Spinal cord (tissue), 9 donors: ENCODE measurements at regions not wholly inside any gene's neighbourhood (a gene's known extent, or its start where the extent isn't known, plus 50 kb on each side); places are given as distances from the start of the nearest gene placed in this dataset.

ENCODE experiments used
- DNase-seq, 6 donors: peaks; one replicate each; pipeline versions ENCODE4 v3.0.0 to v3.0.0-alpha.2; 2013 to 2015; ENCODE audit warnings: low spot score in 6 of 6, low read depth in 4 of 6
- H3K27ac ChIP-seq: one replicate; pipeline ENCODE4 v1.5.1; 2013; ENCODE audit warnings: low read depth, low read length, control low read depth
- H3K27me3 ChIP-seq: one replicate; pipeline ENCODE4 v1.6.1; 2013; ENCODE audit warnings: low read length; ENCODE audit not compliant: control insufficient read depth, insufficient read depth
- H3K36me3 ChIP-seq: one replicate; pipeline ENCODE4 v1.6.1; 2013; ENCODE audit warnings: low read length; ENCODE audit not compliant: control insufficient read depth, insufficient read depth
- H3K4me1 ChIP-seq: one replicate; pipeline ENCODE4 v1.6.1; 2013; ENCODE audit warnings: low read length; ENCODE audit not compliant: control insufficient read depth, insufficient read depth
- H3K4me3 ChIP-seq: one replicate; pipeline ENCODE4 v1.5.1; 2013; ENCODE audit warnings: low read depth, low read length, control low read depth
- H3K9me3 ChIP-seq: one replicate; pipeline ENCODE4 v1.6.1; 2013; ENCODE audit warnings: low read length; ENCODE audit not compliant: control insufficient read depth, insufficient read depth
- WGBS: methylation state at CpG from one replicate; pipeline ENCODE4 v1.1.5; 2013; ENCODE audit warnings: missing lambda C conversion rate; ENCODE audit not compliant: insufficient coverage; 5-methylcytosine and 5-hydroxymethylcytosine counted together
- donor health status: healthy.

GRCh38 chrX:110983024-110983423, 113.0 kb upstream of the PAK3 start:
- H3K27me3 ChIP-seq = peaks cover 8% of the 10 kb centered on the region

GRCh38 chrX:110966839-110967238, 129.2 kb upstream of the PAK3 start:
- no peak for DNase-seq
- Histone ChIP-seq H3K4me1 (peaks cover 11% of the 10 kb centered on the region), H3K36me3 (no peaks in the 10 kb centered on the region), H3K27me3 (peaks cover 4% of the 10 kb centered on the region), H3K4me3 (no peak overlapping the region), H3K27ac (no peak overlapping the region), H3K9me3 (peaks cover 2% of the 10 kb centered on the region)
- 100% methylated on average over 1 of the region's 1 CpG for WGBS

More at GRCh38 chrX:110983024-110983423, 113.0 kb upstream of the PAK3 start:
- Histone ChIP-seq H3K4me3 (no peak overlapping the region), H3K36me3 (no peaks in the 10 kb centered on the region), H3K4me1 (no peaks in the 10 kb centered on the region), H3K27ac (no peak overlapping the region), H3K9me3 (no peaks in the 10 kb centered on the region)
- DNase-seq = no peak
- 67% methylated on average over 1 of the region's 2 CpGs for WGBS

- WGBS = no CpG with 5 or more reads among the region's 1 CpG
- H3K27ac ChIP-seq = no peak overlapping the region
- no peaks in the 10 kb centered on the region for H3K36me3 ChIP-seq
- no peak overlapping the region for H3K4me3 ChIP-seq
- H3K27me3 ChIP-seq = peaks cover 6% of the 10 kb centered on the region
- DNase-seq = peak in 1 of 6 donors; percentile 20
- H3K4me1 ChIP-seq = peaks cover 11% of the 10 kb centered on the region
- H3K9me3 ChIP-seq = peaks cover 2% of the 10 kb centered on the region
These were observed 129.9 kb upstream of the PAK3 start for GRCh38 chrX:110966091-110966454.

- Histone ChIP-seq H3K27me3 (peaks cover 12% of the 10 kb centered on the region), H3K9me3 (peaks cover 2% of the 10 kb centered on the region), H3K27ac (no peak overlapping the region), H3K4me3 (no peak overlapping the region), H3K36me3 (no peaks in the 10 kb centered on the region), H3K4me1 (peaks cover 11% of the 10 kb centered on the region)
- WGBS = 48% methylated on average over 4 of the region's 4 CpGs
- DNase-seq = peak in 1 of 6 donors; percentile 6
These were observed 130.4 kb upstream of the PAK3 start for GRCh38 chrX:110965409-110966090.

- peaks cover 11% of the 10 kb centered on the region for H3K4me1 ChIP-seq
- 25% methylated on average over 4 of the region's 4 CpGs for WGBS
- DNase-seq = peak in 3 of 6 donors; percentile 20 to 81 (median 71)
- peaks cover 2% of the 10 kb centered on the region for H3K9me3 ChIP-seq
- H3K4me3 ChIP-seq = no peak overlapping the region
- H3K36me3 ChIP-seq = no peaks in the 10 kb centered on the region
- H3K27me3 ChIP-seq = peaks cover 13% of the 10 kb centered on the region
- no peak overlapping the region for H3K27ac ChIP-seq
These were observed 131.2 kb upstream of the PAK3 start for GRCh38 chrX:110964786-110965185.

- no peak for DNase-seq
- peaks cover 11% of the 10 kb centered on the region for H3K4me1 ChIP-seq
- H3K4me3 ChIP-seq = no peak overlapping the region
- no peaks in the 10 kb centered on the region for H3K9me3 ChIP-seq
- no CpG with 5 or more reads among the region's 2 CpGs for WGBS
- H3K27ac ChIP-seq = no peak overlapping the region
- no peaks in the 10 kb centered on the region for H3K36me3 ChIP-seq
- peaks cover 13% of the 10 kb centered on the region for H3K27me3 ChIP-seq
These were observed 133.5 kb upstream of the PAK3 start for GRCh38 chrX:110962451-110962850.

- Histone ChIP-seq H3K27ac (no peak overlapping the region), H3K36me3 (no peaks in the 10 kb centered on the region), H3K4me3 (no peak overlapping the region), H3K9me3 (no peaks in the 10 kb centered on the region), H3K27me3 (peaks cover 5% of the 10 kb centered on the region), H3K4me1 (no peaks in the 10 kb centered on the region)
- DNase-seq = no peak
These were observed 140.3 kb upstream of the PAK3 start for GRCh38 chrX:110955706-110956105.

- Histone ChIP-seq H3K27me3 (peaks cover 3% of the 10 kb centered on the region), H3K4me1 (no peaks in the 10 kb centered on the region), H3K36me3 (no peaks in the 10 kb centered on the region), H3K27ac (no peak overlapping the region), H3K4me3 (no peak overlapping the region), H3K9me3 (no peaks in the 10 kb centered on the region)
- no peak for DNase-seq
These were observed 141.4 kb upstream of the PAK3 start for GRCh38 chrX:110954428-110955100.

- no peak overlapping the region for H3K4me3 ChIP-seq
- no peaks in the 10 kb centered on the region for H3K9me3 ChIP-seq
- no peak overlapping the region for H3K27ac ChIP-seq
- DNase-seq = no peak
- 78% methylated on average over 3 of the region's 6 CpGs for WGBS
- H3K27me3 ChIP-seq = peaks cover 9% of the 10 kb centered on the region
- no peaks in the 10 kb centered on the region for H3K4me1 ChIP-seq
- no peaks in the 10 kb centered on the region for H3K36me3 ChIP-seq
These were observed 144.3 kb upstream of the PAK3 start for GRCh38 chrX:110951472-110952269.
